IPS-18a (cell line): ENCODE measurements at regions not wholly inside any gene's neighbourhood (a gene's known extent, or its start where the extent isn't known, plus 50 kb on each side); places are given as distances from the start of the nearest gene placed in this dataset.

Source experiments
- H3K27ac ChIP-seq: one replicate; pipeline ENCODE4 v1.5.1; 2013; ENCODE audit warnings: low read length
- H3K27me3 ChIP-seq: one replicate; pipeline ENCODE4 v1.6.1; 2013; ENCODE audit warnings: mild to moderate bottlenecking, low read length; ENCODE audit not compliant: control insufficient read depth, insufficient read depth
- H3K36me3 ChIP-seq: one replicate; pipeline ENCODE4 v1.6.1; 2013; ENCODE audit warnings: low read depth, low read length; ENCODE audit not compliant: control insufficient read depth
- H3K4me1 ChIP-seq: one replicate; pipeline ENCODE4 v1.6.1; 2013; ENCODE audit warnings: low read depth, low read length; ENCODE audit not compliant: control insufficient read depth
- H3K4me3 ChIP-seq: one replicate; pipeline ENCODE4 v1.5.1; 2013; ENCODE audit warnings: low read length
- H3K9ac ChIP-seq: one replicate; pipeline ENCODE4 v1.6.1; 2013; ENCODE audit warnings: mild to moderate bottlenecking, low read length, moderate library complexity
- H3K9me3 ChIP-seq: one replicate; pipeline ENCODE4 v1.6.1; 2013; ENCODE audit warnings: low read depth, low read length; ENCODE audit not compliant: control insufficient read depth

GRCh38 chr6:115712291-115712961, 348.3 kb downstream of the FRK start:
- no peaks in the 10 kb centered on the region for H3K9me3 ChIP-seq
- no peak overlapping the region for H3K27ac ChIP-seq
- H3K36me3 ChIP-seq = no peaks in the 10 kb centered on the region

GRCh38 chr6:115708850-115709249, 351.8 kb downstream of the FRK start:
- Histone ChIP-seq H3K36me3 (no peaks in the 10 kb centered on the region), H3K9me3 (no peaks in the 10 kb centered on the region), H3K9ac (no peak overlapping the region), H3K27ac (no peak overlapping the region), H3K4me3 (no peak overlapping the region), H3K27me3 (no peaks in the 10 kb centered on the region), H3K4me1 (no peaks in the 10 kb centered on the region)

More at GRCh38 chr6:115712291-115712961, 348.3 kb downstream of the FRK start:
- Histone ChIP-seq H3K9ac (no peak overlapping the region), H3K4me1 (no peaks in the 10 kb centered on the region), H3K27me3 (no peaks in the 10 kb centered on the region), H3K4me3 (no peak overlapping the region)

GRCh38 chr6:115706981-115707380, 353.7 kb downstream of the FRK start:
- no peak overlapping the region for H3K9ac ChIP-seq
- no peak overlapping the region for H3K27ac ChIP-seq
- H3K36me3 ChIP-seq = no peaks in the 10 kb centered on the region
- no peaks in the 10 kb centered on the region for H3K27me3 ChIP-seq
- H3K9me3 ChIP-seq = no peaks in the 10 kb centered on the region
- H3K4me1 ChIP-seq = no peaks in the 10 kb centered on the region
- no peak overlapping the region for H3K4me3 ChIP-seq

GRCh38 chr6:115706324-115706723, 354.4 kb downstream of the FRK start:
- Histone ChIP-seq H3K9me3 (no peaks in the 10 kb centered on the region), H3K27ac (no peak overlapping the region), H3K27me3 (no peaks in the 10 kb centered on the region), H3K4me1 (no peaks in the 10 kb centered on the region), H3K9ac (no peak overlapping the region), H3K36me3 (no peaks in the 10 kb centered on the region), H3K4me3 (no peak overlapping the region)

GRCh38 chr6:115704028-115704427, 356.7 kb downstream of the FRK start:
- no peak overlapping the region for H3K9ac ChIP-seq
- no peaks in the 10 kb centered on the region for H3K4me1 ChIP-seq
- H3K27me3 ChIP-seq = no peaks in the 10 kb centered on the region
- no peaks in the 10 kb centered on the region for H3K36me3 ChIP-seq
- no peak overlapping the region for H3K27ac ChIP-seq
- no peaks in the 10 kb centered on the region for H3K9me3 ChIP-seq
- no peak overlapping the region for H3K4me3 ChIP-seq

- no peak overlapping the region for H3K4me3 ChIP-seq
- H3K4me1 ChIP-seq = no peaks in the 10 kb centered on the region
- no peaks in the 10 kb centered on the region for H3K9me3 ChIP-seq
- no peaks in the 10 kb centered on the region for H3K36me3 ChIP-seq
- H3K27me3 ChIP-seq = no peaks in the 10 kb centered on the region
- H3K9ac ChIP-seq = no peak overlapping the region
- no peak overlapping the region for H3K27ac ChIP-seq
These were observed 369.3 kb downstream of the FRK start for GRCh38 chr6:115691433-115691832.

- H3K27me3 ChIP-seq = no peaks in the 10 kb centered on the region
- H3K9me3 ChIP-seq = no peaks in the 10 kb centered on the region
- H3K4me1 ChIP-seq = no peaks in the 10 kb centered on the region
- H3K36me3 ChIP-seq = no peaks in the 10 kb centered on the region
- H3K9ac ChIP-seq = no peak overlapping the region
- no peak overlapping the region for H3K27ac ChIP-seq
- H3K4me3 ChIP-seq = no peak overlapping the region
These were observed 369.8 kb downstream of the FRK start for GRCh38 chr6:115690854-115691253.

GRCh38 chr6:115681978-115682775, 378.5 kb downstream of the FRK start:
- H3K4me3 ChIP-seq = no peak overlapping the region
- H3K36me3 ChIP-seq = no peaks in the 10 kb centered on the region
- H3K9ac ChIP-seq = no peak overlapping the region
- H3K27ac ChIP-seq = no peak overlapping the region
- no peaks in the 10 kb centered on the region for H3K27me3 ChIP-seq
- no peaks in the 10 kb centered on the region for H3K9me3 ChIP-seq
- no peaks in the 10 kb centered on the region for H3K4me1 ChIP-seq

- Histone ChIP-seq H3K9me3 (no peaks in the 10 kb centered on the region), H3K27ac (no peak overlapping the region), H3K9ac (no peak overlapping the region), H3K36me3 (no peaks in the 10 kb centered on the region), H3K27me3 (no peaks in the 10 kb centered on the region), H3K4me3 (no peak overlapping the region), H3K4me1 (no peaks in the 10 kb centered on the region)
These were observed 380.1 kb downstream of the FRK start for GRCh38 chr6:115680621-115681020.

GRCh38 chr6:115677198-115677597, 383.5 kb downstream of the FRK start:
- H3K9ac ChIP-seq = no peak overlapping the region
- H3K27me3 ChIP-seq = no peaks in the 10 kb centered on the region
- H3K27ac ChIP-seq = no peak overlapping the region
- no peaks in the 10 kb centered on the region for H3K9me3 ChIP-seq
- H3K4me1 ChIP-seq = no peaks in the 10 kb centered on the region
- H3K4me3 ChIP-seq = no peak overlapping the region
- H3K36me3 ChIP-seq = no peaks in the 10 kb centered on the region

- Histone ChIP-seq H3K27ac (no peak overlapping the region), H3K9me3 (no peaks in the 10 kb centered on the region), H3K9ac (no peak overlapping the region), H3K27me3 (no peaks in the 10 kb centered on the region), H3K4me1 (no peaks in the 10 kb centered on the region), H3K4me3 (no peak overlapping the region), H3K36me3 (no peaks in the 10 kb centered on the region)
These were observed 385.2 kb downstream of the FRK start for GRCh38 chr6:115675443-115675842.

GRCh38 chr6:115668781-115669180, 391.9 kb downstream of the FRK start:
- no peaks in the 10 kb centered on the region for H3K27me3 ChIP-seq
- H3K36me3 ChIP-seq = no peaks in the 10 kb centered on the region
- no peak overlapping the region for H3K27ac ChIP-seq
- no peak overlapping the region for H3K9ac ChIP-seq
- no peaks in the 10 kb centered on the region for H3K9me3 ChIP-seq
- H3K4me1 ChIP-seq = peaks cover 5% of the 10 kb centered on the region
- no peak overlapping the region for H3K4me3 ChIP-seq
